Activated T-cell treated with anti-CD3 and anti-CD28 coated beads, Interleukin-2, amount 50 U/mL, for 24 hours (primary cell): ENCODE measurements at regions not wholly inside any gene's neighbourhood (a gene's known extent, or its start where the extent isn't known, plus 50 kb on each side); places are given as distances from the start of the nearest gene placed in this dataset.

ENCODE experiments used
- DNase-seq: peaks from one replicate; pipeline ENCODE4 v3.0.0-alpha.2; 2020
- H3K27ac Mint-ChIP-seq: 2 replicates; pipeline ENCODE4 v1.8.0; 2020; ENCODE audit warnings: mild to moderate bottlenecking, mixed read lengths
- H3K27me3 Mint-ChIP-seq: 2 replicates; pipeline ENCODE4 v1.8.0; 2020; ENCODE audit warnings: mixed read lengths
- H3K36me3 Mint-ChIP-seq: 2 replicates; pipeline ENCODE4 v1.8.0; 2020; ENCODE audit warnings: low read depth, mixed read lengths
- H3K4me1 Mint-ChIP-seq: 2 replicates; pipeline ENCODE4 v1.8.0; 2020; ENCODE audit warnings: low read depth, mixed read lengths
- H3K4me3 Mint-ChIP-seq: 2 replicates; pipeline ENCODE4 v1.8.0; 2020; ENCODE audit warnings: mild to moderate bottlenecking, moderate library complexity, mixed read lengths
- H3K9me3 Mint-ChIP-seq: 2 replicates; pipeline ENCODE4 v1.8.0; 2020; ENCODE audit warnings: mixed read lengths

GRCh38 chr3:16818194-16818593 lies 66.6 kb upstream of the PLCL2 start:
- no peak for DNase-seq
- Mint-ChIP-seq H3K36me3 (no peaks in the 10 kb centered on the region), H3K4me1 (peaks cover 16% of the 10 kb centered on the region), H3K27me3 (no peaks in the 10 kb centered on the region), H3K27ac (no peak overlapping the region), H3K9me3 (peaks cover 7% of the 10 kb centered on the region), H3K4me3 (no peak overlapping the region)

GRCh38 chr3:16818945-16819344 lies 65.8 kb upstream of the PLCL2 start:
- Mint-ChIP-seq H3K4me1 (peaks cover 22% of the 10 kb centered on the region), H3K36me3 (no peaks in the 10 kb centered on the region), H3K27ac (no peak overlapping the region), H3K9me3 (peaks cover 9% of the 10 kb centered on the region), H3K27me3 (no peaks in the 10 kb centered on the region), H3K4me3 (no peak overlapping the region)
- DNase-seq = no peak

- H3K27me3 Mint-ChIP-seq = no peaks in the 10 kb centered on the region
- no peaks in the 10 kb centered on the region for H3K36me3 Mint-ChIP-seq
- peaks cover 32% of the 10 kb centered on the region for H3K4me1 Mint-ChIP-seq
- H3K4me3 Mint-ChIP-seq = no peak overlapping the region
- no peak for DNase-seq
- no peak overlapping the region for H3K27ac Mint-ChIP-seq
- H3K9me3 Mint-ChIP-seq = peaks cover 9% of the 10 kb centered on the region
Measured at GRCh38 chr3:16820485-16820884, 64.3 kb upstream of the PLCL2 start.

- Mint-ChIP-seq H3K36me3 (no peaks in the 10 kb centered on the region), H3K27ac (no peak overlapping the region), H3K9me3 (peaks cover 9% of the 10 kb centered on the region), H3K27me3 (no peaks in the 10 kb centered on the region), H3K4me1 (peaks cover 29% of the 10 kb centered on the region), H3K4me3 (no peak overlapping the region)
- no peak for DNase-seq
Measured at GRCh38 chr3:16821053-16821452, 63.7 kb upstream of the PLCL2 start.

- peaks cover 31% of the 10 kb centered on the region for H3K4me1 Mint-ChIP-seq
- DNase-seq = no peak
- peaks cover 6% of the 10 kb centered on the region for H3K9me3 Mint-ChIP-seq
Measured at GRCh38 chr3:16824081-16824696, 60.6 kb upstream of the PLCL2 start.

GRCh38 chr3:16825617-16826204 lies 59.0 kb upstream of the PLCL2 start:
- H3K4me1 Mint-ChIP-seq = peaks cover 26% of the 10 kb centered on the region
- H3K27ac Mint-ChIP-seq = no peak overlapping the region
- H3K36me3 Mint-ChIP-seq = no peaks in the 10 kb centered on the region
- no peak overlapping the region for H3K4me3 Mint-ChIP-seq
- peaks cover 2% of the 10 kb centered on the region for H3K9me3 Mint-ChIP-seq
- no peaks in the 10 kb centered on the region for H3K27me3 Mint-ChIP-seq
- DNase-seq = no peak

More at GRCh38 chr3:16824081-16824696, 60.6 kb upstream of the PLCL2 start:
- Mint-ChIP-seq H3K27ac (peak overlapping the region; percentile 6), H3K4me3 (peak overlapping the region; percentile 11), H3K27me3 (no peaks in the 10 kb centered on the region), H3K36me3 (no peaks in the 10 kb centered on the region)

- Mint-ChIP-seq H3K9me3 (no peaks in the 10 kb centered on the region), H3K4me1 (peaks cover 15% of the 10 kb centered on the region), H3K27me3 (no peaks in the 10 kb centered on the region), H3K27ac (no peak overlapping the region), H3K36me3 (no peaks in the 10 kb centered on the region), H3K4me3 (no peak overlapping the region)
- peak; percentile 51 for DNase-seq
Measured at GRCh38 chr3:16828815-16829214, 55.9 kb upstream of the PLCL2 start.

GRCh38 chr3:16831846-16832245 lies 52.9 kb upstream of the PLCL2 start:
- no peak overlapping the region for H3K4me3 Mint-ChIP-seq
- H3K4me1 Mint-ChIP-seq = peaks cover 3% of the 10 kb centered on the region
- no peaks in the 10 kb centered on the region for H3K9me3 Mint-ChIP-seq
- DNase-seq = no peak
- H3K36me3 Mint-ChIP-seq = no peaks in the 10 kb centered on the region
- H3K27me3 Mint-ChIP-seq = no peaks in the 10 kb centered on the region
- H3K27ac Mint-ChIP-seq = no peak overlapping the region

- no peaks in the 10 kb centered on the region for H3K27me3 Mint-ChIP-seq
- H3K9me3 Mint-ChIP-seq = no peaks in the 10 kb centered on the region
- no peak overlapping the region for H3K27ac Mint-ChIP-seq
- no peak overlapping the region for H3K4me3 Mint-ChIP-seq
- DNase-seq = no peak
- H3K36me3 Mint-ChIP-seq = no peaks in the 10 kb centered on the region
- H3K4me1 Mint-ChIP-seq = peaks cover 19% of the 10 kb centered on the region
Measured at GRCh38 chr3:16834214-16834613, 50.5 kb upstream of the PLCL2 start.

- Mint-ChIP-seq H3K36me3 (no peaks in the 10 kb centered on the region), H3K9me3 (no peaks in the 10 kb centered on the region), H3K4me3 (no peak overlapping the region), H3K4me1 (peaks cover 24% of the 10 kb centered on the region), H3K27ac (no peak overlapping the region), H3K27me3 (no peaks in the 10 kb centered on the region)
- DNase-seq = no peak
Measured at GRCh38 chr3:16834753-16835152, 50.0 kb upstream of the PLCL2 start.
